ENCODE measurements at regions not wholly inside any gene's neighbourhood (a gene's known extent, or its start where the extent isn't known, plus 50 kb on each side); places are given as distances from the start of the nearest gene placed in this dataset.

GRCh38 chr15:95923792-95924191, 406.7 kb upstream of the NR2F2 start:
- Histone ChIP-seq H3K4me3 (ENCODE audit: low read depth in 1 of 2, low read length in 2 of 2) (no peak overlapping the region), H3K27ac (ENCODE audit: low read depth, low read length) (no peak overlapping the region)

DNA sequence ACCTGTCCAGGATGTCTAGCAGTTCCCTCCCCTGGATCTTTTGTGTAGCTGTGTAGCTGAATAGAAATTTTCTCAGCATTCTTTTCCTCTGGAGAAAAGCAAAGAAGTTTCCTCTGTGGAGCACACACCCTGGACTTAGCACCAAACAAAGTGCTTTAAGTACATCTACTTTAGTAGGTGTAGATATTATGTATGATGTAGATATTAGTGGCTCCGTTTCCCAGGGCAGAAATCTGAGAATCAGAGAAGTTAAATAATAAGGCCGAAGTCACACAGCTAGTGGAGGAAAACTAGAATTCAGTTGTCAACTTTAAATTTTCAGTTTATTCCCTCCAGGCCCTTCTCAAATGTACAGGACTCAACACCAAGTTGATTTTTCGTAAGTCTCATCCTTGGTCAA, 401.7 kb upstream of the NR2F2 start:
- no peak overlapping the region for H3K4me3 ChIP-seq (ENCODE audit: low read depth in 1 of 2, low read length in 2 of 2)
- H3K27ac ChIP-seq (ENCODE audit: low read depth, low read length) = no peak overlapping the region
- no peaks in the 10 kb centered on the region for H3K36me3 ChIP-seq (ENCODE audit: control insufficient read depth in 1 of 2, insufficient read depth in 2 of 2, low read length in 2 of 2)
- no peak overlapping the region for H3K9ac ChIP-seq (ENCODE audit: low read depth in 1 of 2, low read length in 2 of 2)
- no peaks in the 10 kb centered on the region for H3K9me3 ChIP-seq (ENCODE audit: control insufficient read depth in 1 of 2, low read length in 2 of 2)
- no peaks in the 10 kb centered on the region for H3K4me1 ChIP-seq (ENCODE audit: control insufficient read depth in 1 of 2, insufficient read depth in 2 of 2, low read length in 2 of 2)
- H3K27me3 ChIP-seq (ENCODE audit: control insufficient read depth in 1 of 2, insufficient read depth in 2 of 2, low read length in 2 of 2) = no peaks in the 10 kb centered on the region

More at GRCh38 chr15:95923792-95924191, 406.7 kb upstream of the NR2F2 start:
- Histone ChIP-seq H3K27me3 (ENCODE audit: control insufficient read depth in 1 of 2, insufficient read depth in 2 of 2, low read length in 2 of 2) (no peaks in the 10 kb centered on the region), H3K9me3 (ENCODE audit: control insufficient read depth in 1 of 2, low read length in 2 of 2) (no peaks in the 10 kb centered on the region), H3K9ac (ENCODE audit: low read depth in 1 of 2, low read length in 2 of 2) (no peak overlapping the region), H3K4me1 (ENCODE audit: control insufficient read depth in 1 of 2, insufficient read depth in 2 of 2, low read length in 2 of 2) (no peaks in the 10 kb centered on the region), H3K36me3 (ENCODE audit: control insufficient read depth in 1 of 2, insufficient read depth in 2 of 2, low read length in 2 of 2) (no peaks in the 10 kb centered on the region)

DNA sequence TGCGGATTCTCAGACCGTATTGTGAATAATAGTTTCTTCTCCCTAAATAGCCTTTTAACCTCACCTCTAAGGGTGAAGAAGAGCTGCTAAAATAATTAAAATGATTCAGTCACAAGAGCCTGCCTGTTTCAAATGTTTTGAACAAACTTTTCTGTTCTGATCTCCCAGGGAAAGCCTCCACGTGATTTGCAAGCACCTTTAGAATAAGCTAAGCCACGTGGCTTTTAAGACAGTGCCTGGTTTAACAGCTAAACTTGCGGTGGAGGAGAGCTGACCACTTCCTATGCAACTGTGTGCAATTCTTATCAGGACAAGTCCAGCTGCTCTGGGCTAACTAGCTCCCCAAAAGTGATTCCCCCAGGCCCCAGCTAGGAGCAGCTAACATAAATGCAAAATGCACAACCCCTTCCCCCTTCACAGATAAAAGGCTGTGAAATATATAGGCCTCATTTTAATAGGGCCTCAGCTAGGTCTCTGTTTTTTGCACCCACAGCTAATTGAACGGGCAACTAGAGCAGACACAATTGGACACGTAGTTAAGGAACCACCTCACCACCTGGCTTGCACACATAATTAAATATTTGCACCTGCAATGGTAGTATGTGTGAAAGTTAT, 401.2 kb upstream of the NR2F2 start:
- H3K9me3 ChIP-seq (ENCODE audit: control insufficient read depth in 1 of 2, low read length in 2 of 2) = no peaks in the 10 kb centered on the region
- no peaks in the 10 kb centered on the region for H3K36me3 ChIP-seq (ENCODE audit: control insufficient read depth in 1 of 2, insufficient read depth in 2 of 2, low read length in 2 of 2)
- H3K4me3 ChIP-seq (ENCODE audit: low read depth in 1 of 2, low read length in 2 of 2) = no peak overlapping the region
- H3K27ac ChIP-seq (ENCODE audit: low read depth, low read length) = no peak overlapping the region
- no peaks in the 10 kb centered on the region for H3K27me3 ChIP-seq (ENCODE audit: control insufficient read depth in 1 of 2, insufficient read depth in 2 of 2, low read length in 2 of 2)
- no peak overlapping the region for H3K9ac ChIP-seq (ENCODE audit: low read depth in 1 of 2, low read length in 2 of 2)
- H3K4me1 ChIP-seq (ENCODE audit: control insufficient read depth in 1 of 2, insufficient read depth in 2 of 2, low read length in 2 of 2) = no peaks in the 10 kb centered on the region

DNA sequence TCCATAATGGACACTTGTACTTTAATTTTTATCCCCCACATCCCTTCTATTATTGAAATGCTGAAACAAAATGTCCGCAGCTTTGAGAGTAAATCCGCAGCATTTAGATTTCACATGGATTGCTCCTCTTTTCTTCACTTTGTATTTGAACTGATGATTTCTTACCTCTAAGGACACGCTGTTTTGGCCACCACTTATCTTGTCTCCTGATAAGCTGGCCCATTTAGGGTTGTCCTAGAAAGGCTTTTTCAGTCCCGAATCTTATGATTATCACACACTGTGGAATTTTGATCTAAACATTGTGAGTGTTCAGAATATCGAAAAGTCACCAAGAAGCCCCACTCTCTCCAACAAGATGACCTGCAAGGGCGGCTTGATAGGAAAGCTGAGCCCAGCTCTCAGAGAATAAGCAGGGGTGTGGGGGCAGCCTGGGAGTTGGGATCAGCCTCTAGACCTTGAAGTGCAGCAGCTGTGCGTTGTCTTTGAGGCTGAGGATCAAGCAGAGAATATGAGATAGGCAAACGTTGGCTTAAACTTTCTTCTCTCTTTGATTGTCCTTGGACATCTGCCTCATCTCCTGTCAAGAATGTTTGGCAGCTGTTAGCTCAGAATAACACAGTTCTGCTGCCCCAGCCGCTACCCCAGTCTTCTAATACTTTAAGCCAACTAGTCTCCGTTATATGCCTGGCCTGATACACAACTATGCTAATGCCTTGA, 399.7 kb upstream of the NR2F2 start:
- no peaks in the 10 kb centered on the region for H3K9me3 ChIP-seq (ENCODE audit: control insufficient read depth in 1 of 2, low read length in 2 of 2)
- H3K4me1 ChIP-seq (ENCODE audit: control insufficient read depth in 1 of 2, insufficient read depth in 2 of 2, low read length in 2 of 2) = no peaks in the 10 kb centered on the region
- no peak overlapping the region for H3K9ac ChIP-seq (ENCODE audit: low read depth in 1 of 2, low read length in 2 of 2)
- no peak overlapping the region for H3K4me3 ChIP-seq (ENCODE audit: low read depth in 1 of 2, low read length in 2 of 2)
- no peak overlapping the region for H3K27ac ChIP-seq (ENCODE audit: low read depth, low read length)
- no peaks in the 10 kb centered on the region for H3K36me3 ChIP-seq (ENCODE audit: control insufficient read depth in 1 of 2, insufficient read depth in 2 of 2, low read length in 2 of 2)
- no peaks in the 10 kb centered on the region for H3K27me3 ChIP-seq (ENCODE audit: control insufficient read depth in 1 of 2, insufficient read depth in 2 of 2, low read length in 2 of 2)

GRCh38 chr15:95931619-95932018, 398.9 kb upstream of the NR2F2 start:
- Histone ChIP-seq H3K36me3 (ENCODE audit: control insufficient read depth in 1 of 2, insufficient read depth in 2 of 2, low read length in 2 of 2) (no peaks in the 10 kb centered on the region), H3K27me3 (ENCODE audit: control insufficient read depth in 1 of 2, insufficient read depth in 2 of 2, low read length in 2 of 2) (no peaks in the 10 kb centered on the region), H3K4me1 (ENCODE audit: control insufficient read depth in 1 of 2, insufficient read depth in 2 of 2, low read length in 2 of 2) (no peaks in the 10 kb centered on the region), H3K9ac (ENCODE audit: low read depth in 1 of 2, low read length in 2 of 2) (no peak overlapping the region), H3K9me3 (ENCODE audit: control insufficient read depth in 1 of 2, low read length in 2 of 2) (no peaks in the 10 kb centered on the region), H3K27ac (ENCODE audit: low read depth, low read length) (no peak overlapping the region), H3K4me3 (ENCODE audit: low read depth in 1 of 2, low read length in 2 of 2) (no peak overlapping the region)

GRCh38 chr15:95932141-95932540, 398.4 kb upstream of the NR2F2 start:
- Histone ChIP-seq H3K4me1 (ENCODE audit: control insufficient read depth in 1 of 2, insufficient read depth in 2 of 2, low read length in 2 of 2) (no peaks in the 10 kb centered on the region), H3K9ac (ENCODE audit: low read depth in 1 of 2, low read length in 2 of 2) (no peak overlapping the region), H3K9me3 (ENCODE audit: control insufficient read depth in 1 of 2, low read length in 2 of 2) (no peaks in the 10 kb centered on the region), H3K4me3 (ENCODE audit: low read depth in 1 of 2, low read length in 2 of 2) (no peak overlapping the region), H3K36me3 (ENCODE audit: control insufficient read depth in 1 of 2, insufficient read depth in 2 of 2, low read length in 2 of 2) (no peaks in the 10 kb centered on the region), H3K27me3 (ENCODE audit: control insufficient read depth in 1 of 2, insufficient read depth in 2 of 2, low read length in 2 of 2) (no peaks in the 10 kb centered on the region), H3K27ac (ENCODE audit: low read depth, low read length) (no peak overlapping the region)

GRCh38 chr15:95932676-95933075, 397.8 kb upstream of the NR2F2 start:
- Histone ChIP-seq H3K4me3 (ENCODE audit: low read depth in 1 of 2, low read length in 2 of 2) (no peak overlapping the region), H3K9me3 (ENCODE audit: control insufficient read depth in 1 of 2, low read length in 2 of 2) (no peaks in the 10 kb centered on the region), H3K36me3 (ENCODE audit: control insufficient read depth in 1 of 2, insufficient read depth in 2 of 2, low read length in 2 of 2) (no peaks in the 10 kb centered on the region), H3K9ac (ENCODE audit: low read depth in 1 of 2, low read length in 2 of 2) (no peak overlapping the region), H3K27ac (ENCODE audit: low read depth, low read length) (no peak overlapping the region), H3K4me1 (ENCODE audit: control insufficient read depth in 1 of 2, insufficient read depth in 2 of 2, low read length in 2 of 2) (no peaks in the 10 kb centered on the region), H3K27me3 (ENCODE audit: control insufficient read depth in 1 of 2, insufficient read depth in 2 of 2, low read length in 2 of 2) (no peaks in the 10 kb centered on the region)

DNA sequence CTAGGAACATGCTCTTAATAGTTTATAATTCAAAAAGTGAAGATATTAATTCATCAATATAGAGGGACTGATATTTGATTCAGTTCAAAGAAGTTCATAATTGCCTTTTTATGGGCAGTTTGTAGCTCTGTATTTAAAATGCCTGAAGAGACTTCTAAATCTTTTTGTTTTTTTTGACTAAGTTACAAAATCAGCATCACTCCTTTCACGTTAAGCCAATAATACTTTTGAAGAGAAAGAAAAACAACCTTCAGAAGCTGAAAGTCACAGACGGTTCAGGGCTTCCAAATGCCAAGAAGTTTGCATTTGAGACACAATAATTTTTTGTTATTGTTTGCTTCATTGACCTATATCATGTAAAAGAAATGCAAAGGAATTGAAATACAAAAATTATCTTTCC, 394.6 kb upstream of the NR2F2 start:
- H3K27ac ChIP-seq (ENCODE audit: low read depth, low read length) = no peak overlapping the region

DNA sequence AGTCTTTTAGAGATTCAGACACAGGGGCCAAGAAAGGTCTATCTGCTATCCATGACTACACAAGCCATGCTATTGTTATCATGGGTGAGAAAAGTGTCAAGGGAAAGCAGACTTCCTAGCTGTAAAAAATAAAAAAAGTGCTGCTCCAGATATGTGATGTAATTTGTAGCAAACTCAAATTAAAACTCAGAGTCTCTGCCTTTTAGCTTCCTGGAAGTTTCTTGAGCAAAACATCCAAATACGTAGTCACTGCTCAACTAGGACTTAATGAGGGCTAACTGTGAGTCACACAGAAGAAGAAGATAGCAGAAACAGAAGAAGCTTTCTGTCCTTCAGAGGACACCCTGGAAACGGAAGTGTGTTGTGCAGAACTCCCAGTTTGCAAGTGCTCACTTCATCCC, 393.4 kb upstream of the NR2F2 start:
- Histone ChIP-seq H3K27ac (ENCODE audit: low read depth, low read length) (no peak overlapping the region), H3K9ac (ENCODE audit: low read depth in 1 of 2, low read length in 2 of 2) (no peak overlapping the region), H3K4me1 (ENCODE audit: control insufficient read depth in 1 of 2, insufficient read depth in 2 of 2, low read length in 2 of 2) (no peaks in the 10 kb centered on the region), H3K4me3 (ENCODE audit: low read depth in 1 of 2, low read length in 2 of 2) (no peak overlapping the region), H3K9me3 (ENCODE audit: control insufficient read depth in 1 of 2, low read length in 2 of 2) (no peaks in the 10 kb centered on the region), H3K36me3 (ENCODE audit: control insufficient read depth in 1 of 2, insufficient read depth in 2 of 2, low read length in 2 of 2) (no peaks in the 10 kb centered on the region), H3K27me3 (ENCODE audit: control insufficient read depth in 1 of 2, insufficient read depth in 2 of 2, low read length in 2 of 2) (no peaks in the 10 kb centered on the region)

More for the DNA sequence above, 394.6 kb upstream of the NR2F2 start:
- Histone ChIP-seq H3K27me3 (ENCODE audit: control insufficient read depth in 1 of 2, insufficient read depth in 2 of 2, low read length in 2 of 2) (no peaks in the 10 kb centered on the region), H3K9me3 (ENCODE audit: control insufficient read depth in 1 of 2, low read length in 2 of 2) (no peaks in the 10 kb centered on the region), H3K9ac (ENCODE audit: low read depth in 1 of 2, low read length in 2 of 2) (no peak overlapping the region), H3K4me1 (ENCODE audit: control insufficient read depth in 1 of 2, insufficient read depth in 2 of 2, low read length in 2 of 2) (no peaks in the 10 kb centered on the region), H3K36me3 (ENCODE audit: control insufficient read depth in 1 of 2, insufficient read depth in 2 of 2, low read length in 2 of 2) (no peaks in the 10 kb centered on the region), H3K4me3 (ENCODE audit: low read depth in 1 of 2, low read length in 2 of 2) (no peak overlapping the region)

DNA sequence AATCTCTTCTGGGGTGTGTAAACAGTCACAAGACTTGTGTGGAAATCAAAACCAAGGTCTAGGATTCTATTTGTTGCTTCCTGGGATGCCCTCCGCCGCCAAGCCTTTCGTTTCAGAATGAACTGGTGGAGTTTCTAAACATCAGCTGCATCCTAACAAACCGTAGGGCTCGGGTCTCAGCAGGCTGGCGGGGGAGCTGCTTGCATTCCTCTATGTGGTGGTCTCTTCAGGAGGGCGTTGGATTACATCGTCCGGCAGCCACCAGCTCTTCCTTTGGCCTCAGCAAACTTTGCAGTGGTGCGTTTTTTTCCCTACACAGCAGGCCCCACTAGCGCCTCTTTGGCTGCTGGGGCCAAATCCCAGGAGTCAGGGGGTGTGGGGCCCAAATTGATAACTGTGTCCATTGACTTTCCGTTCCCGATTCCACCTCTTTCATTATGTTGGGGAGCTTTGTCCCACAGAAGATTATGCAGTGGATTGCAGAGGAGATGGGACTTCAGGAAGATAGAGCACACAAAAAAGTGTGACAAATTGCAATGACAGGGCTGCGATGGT, 390.0 kb upstream of the NR2F2 start:
- H3K4me3 ChIP-seq (ENCODE audit: low read depth in 1 of 2, low read length in 2 of 2) = no peak overlapping the region
- H3K9me3 ChIP-seq (ENCODE audit: control insufficient read depth in 1 of 2, low read length in 2 of 2) = no peaks in the 10 kb centered on the region
- no peak overlapping the region for H3K9ac ChIP-seq (ENCODE audit: low read depth in 1 of 2, low read length in 2 of 2)
- H3K36me3 ChIP-seq (ENCODE audit: control insufficient read depth in 1 of 2, insufficient read depth in 2 of 2, low read length in 2 of 2) = no peaks in the 10 kb centered on the region
- no peaks in the 10 kb centered on the region for H3K27me3 ChIP-seq (ENCODE audit: control insufficient read depth in 1 of 2, insufficient read depth in 2 of 2, low read length in 2 of 2)
- no peaks in the 10 kb centered on the region for H3K4me1 ChIP-seq (ENCODE audit: control insufficient read depth in 1 of 2, insufficient read depth in 2 of 2, low read length in 2 of 2)
- no peak overlapping the region for H3K27ac ChIP-seq (ENCODE audit: low read depth, low read length)

All from duodenal mucosa (tissue), 2 donors.